ENCODE measurements at regions not wholly inside any gene's neighbourhood (a gene's known extent, or its start where the extent isn't known, plus 50 kb on each side); places are given as distances from the start of the nearest gene placed in this dataset.

DNA sequence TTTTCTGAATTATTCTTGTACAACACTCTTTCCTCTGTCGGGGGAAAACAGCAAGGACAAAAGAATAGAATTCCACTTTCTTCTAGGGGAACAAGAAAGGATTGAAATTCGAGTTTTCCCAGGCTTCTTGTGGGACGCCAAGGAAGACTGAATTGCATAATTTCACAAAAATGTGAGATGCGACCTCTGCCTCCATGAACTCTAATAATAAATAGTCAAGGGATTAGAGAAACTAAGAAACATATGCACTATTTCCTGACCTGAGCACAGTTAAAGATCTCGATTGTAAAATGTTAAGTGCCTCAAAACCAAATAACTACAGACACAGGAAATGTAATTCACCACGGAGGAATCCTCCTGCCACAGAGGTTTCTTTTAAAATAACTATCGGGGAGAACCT, 117.3 kb upstream of the MARK1 start:
- DNase-seq (ENCODE audit: low spot score): no peak

DNA sequence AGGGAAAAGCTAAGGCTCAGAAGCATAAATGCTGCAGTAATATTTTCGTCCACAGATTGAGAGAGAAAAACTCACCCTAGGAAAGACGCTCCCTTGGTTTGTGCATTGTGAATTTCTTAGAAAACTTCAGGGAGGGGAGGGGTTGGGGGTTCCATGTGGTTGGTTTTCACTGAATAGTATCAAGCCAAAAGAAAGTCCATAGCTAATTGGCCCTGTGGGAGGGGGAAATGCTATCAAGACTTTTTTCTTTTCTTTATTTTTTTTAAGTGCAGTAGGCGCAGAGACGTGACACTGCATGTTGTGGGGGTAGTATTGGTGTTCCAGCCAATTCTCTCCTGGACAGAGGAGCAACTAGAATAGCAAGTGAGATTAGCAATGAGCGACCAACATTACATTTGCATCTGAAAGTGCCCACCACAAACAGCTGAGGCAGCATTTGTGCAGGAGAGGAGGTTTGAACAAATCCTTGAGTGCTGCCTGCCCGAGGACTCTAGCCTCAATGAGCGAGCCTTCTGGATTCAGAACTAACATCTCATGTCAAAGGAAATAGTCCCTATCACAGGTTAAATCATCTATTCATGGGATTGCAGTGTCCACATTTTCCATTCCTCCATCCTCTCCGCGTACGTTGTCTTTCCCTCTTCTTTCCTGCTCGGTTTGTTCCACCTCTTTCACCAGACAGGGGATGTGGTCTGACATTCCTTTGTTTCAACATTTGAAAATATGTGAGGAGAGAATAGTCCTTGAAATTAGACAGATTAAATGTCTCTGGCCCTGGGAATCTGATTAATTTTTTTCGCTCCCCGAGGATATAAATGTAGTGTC, 118.0 kb upstream of the MARK1 start:
- DNase-seq (ENCODE audit: low spot score): peak; percentile 52

DNA sequence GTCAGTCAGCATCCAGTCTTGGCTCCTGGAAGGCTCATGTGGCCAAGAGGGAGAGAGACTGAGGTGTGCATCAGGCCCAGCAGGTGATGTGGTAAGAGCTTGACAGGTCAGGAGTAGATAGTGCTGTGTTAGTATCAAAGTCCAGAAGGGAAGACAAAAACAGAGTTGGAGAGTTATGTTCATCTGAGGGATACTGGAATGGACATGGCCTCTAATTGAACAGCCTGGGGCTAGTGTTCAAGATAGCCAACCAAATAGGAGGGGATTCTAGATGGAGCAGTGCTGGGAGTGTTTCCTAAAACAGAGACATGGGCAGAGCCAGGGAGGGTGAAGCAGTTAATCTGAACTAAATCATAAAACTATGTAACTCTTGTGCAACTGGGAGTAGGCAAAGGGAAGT, 120.7 kb upstream of the MARK1 start:
- no peak for DNase-seq (ENCODE audit: low spot score)

DNA sequence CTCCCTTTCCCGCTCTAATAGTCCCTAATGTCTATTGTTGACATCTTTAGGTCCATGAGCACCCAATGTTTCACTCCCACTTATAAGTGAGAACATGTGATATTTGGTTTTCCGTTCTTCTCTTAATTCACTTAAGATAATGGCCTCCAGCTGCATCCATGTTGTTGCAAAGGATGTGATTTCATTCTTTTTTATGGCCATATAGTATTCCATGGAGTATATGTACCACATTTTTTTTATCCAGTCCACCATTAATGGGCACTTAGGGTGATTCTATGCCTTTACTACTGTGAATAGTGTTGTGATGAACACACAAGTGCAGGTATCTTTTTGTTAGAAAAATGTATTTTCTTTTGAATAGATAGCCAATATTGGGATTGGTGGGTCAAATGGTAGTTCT, 126.0 kb upstream of the RAB3GAP2 start:
- no peak for DNase-seq (ENCODE audit: low spot score)

DNA sequence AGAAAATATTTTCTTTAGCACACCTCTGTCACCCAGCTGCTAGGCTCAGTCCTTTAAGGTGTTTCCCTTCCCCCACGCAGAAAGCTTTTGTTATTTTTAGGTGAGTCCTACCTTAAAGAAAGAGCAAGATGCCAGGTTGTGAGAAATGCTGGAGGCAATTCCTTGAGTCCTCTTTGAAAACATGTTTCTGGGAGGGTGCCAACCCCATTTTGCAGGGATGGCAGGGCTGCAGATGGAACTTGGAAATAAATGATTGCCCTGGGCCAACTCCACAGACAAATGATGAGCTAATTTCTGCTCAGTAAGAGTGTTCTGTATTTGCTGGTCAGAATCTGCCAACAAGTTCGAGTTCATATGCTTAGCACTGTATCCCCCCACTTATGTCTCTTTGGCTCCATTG, 119.2 kb upstream of the RAB3GAP2 start:
- DNase-seq (ENCODE audit: low spot score): no peak

DNA sequence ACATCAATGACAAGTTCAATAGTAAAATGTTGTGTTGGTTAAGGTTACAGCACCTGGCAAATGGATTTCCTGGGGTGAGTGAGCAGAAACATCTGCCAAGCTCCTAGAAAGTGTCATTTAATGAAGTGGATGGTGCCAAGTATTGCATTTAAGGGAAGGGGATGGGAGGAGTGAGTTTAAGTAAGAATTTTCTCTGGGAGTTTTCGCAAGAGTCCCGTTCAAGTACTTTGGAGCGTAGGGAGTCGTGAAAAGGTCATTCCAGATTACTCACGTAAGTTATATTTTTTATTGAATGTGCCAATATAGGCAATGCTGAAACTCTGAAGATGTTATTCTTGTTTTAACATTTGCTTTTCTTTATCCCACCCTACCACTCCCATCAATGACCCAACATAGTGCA, 117.4 kb upstream of the RAB3GAP2 start:
- no peak for DNase-seq (ENCODE audit: low spot score)

DNA sequence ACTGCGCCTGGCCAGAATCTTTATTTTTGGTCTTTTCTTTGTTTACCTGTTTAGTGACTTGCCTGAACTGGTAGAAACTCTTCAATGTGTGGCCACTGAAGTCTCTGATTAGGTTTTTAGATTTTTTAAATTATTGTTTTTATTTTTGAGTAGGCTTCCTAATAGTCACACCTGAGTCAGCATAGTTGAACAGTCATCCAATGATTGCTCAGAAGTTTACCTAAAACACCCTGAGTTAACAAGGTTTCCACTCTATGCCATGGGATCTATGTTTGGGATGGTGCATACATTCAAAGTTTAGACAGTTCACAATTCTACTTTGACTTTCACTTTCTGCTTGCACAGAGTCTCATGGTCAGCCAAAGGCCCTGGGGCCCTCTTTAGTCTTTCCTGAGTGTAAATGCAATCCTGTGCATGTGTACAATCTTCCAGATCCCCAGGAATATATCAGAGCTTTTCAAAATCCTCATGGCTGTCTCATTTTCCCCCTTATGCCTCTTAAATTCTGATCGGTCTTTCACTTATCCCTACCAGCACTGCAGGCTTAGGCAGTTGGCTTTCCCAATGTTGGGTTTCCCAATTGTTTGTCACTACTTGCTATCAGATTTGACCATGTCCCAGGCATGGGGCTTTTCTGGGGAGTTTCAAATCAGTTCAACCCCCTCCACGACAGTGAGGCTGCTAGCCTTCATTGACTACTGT, 114.4 kb upstream of the RAB3GAP2 start:
- no peak for DNase-seq (ENCODE audit: low spot score)

DNA sequence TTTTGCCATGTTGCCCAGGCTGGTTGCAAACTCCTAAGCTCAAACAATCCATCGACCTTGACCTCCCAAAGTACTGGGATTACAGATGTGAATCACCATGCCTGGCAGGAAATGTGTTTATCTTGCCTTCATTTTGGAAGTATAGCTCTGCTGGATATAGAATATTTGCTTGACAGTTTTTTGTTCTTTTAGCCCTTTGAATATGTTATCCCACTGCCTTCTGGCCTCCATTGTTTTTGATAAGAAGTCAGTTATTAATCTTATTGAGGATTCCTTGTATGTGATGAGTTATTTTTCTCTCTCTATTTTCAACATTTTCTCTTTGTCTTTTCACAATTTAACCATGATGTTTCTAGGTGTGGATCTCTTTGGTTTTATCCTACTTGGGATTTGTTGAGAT, 112.9 kb upstream of the RAB3GAP2 start:
- DNase-seq (ENCODE audit: low spot score): no peak

DNA sequence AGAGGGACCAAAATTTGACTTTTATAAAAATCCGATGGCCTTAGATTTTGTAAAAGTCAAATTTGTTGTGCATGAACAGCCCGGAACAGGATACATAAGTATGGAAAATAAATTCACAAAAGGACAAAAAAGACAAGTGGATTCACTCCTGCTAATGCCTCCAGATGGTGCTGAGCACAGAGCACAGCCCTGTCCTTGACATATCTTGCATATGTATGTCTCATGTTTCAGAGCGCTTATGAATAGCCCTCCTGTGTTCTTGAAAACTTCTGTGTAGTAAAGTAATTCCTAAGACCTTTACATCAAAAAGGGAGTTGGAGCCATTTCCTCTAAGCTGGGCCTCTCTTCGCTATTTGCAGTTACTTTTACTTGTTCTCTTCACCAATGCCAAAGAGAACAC, 110.7 kb upstream of the RAB3GAP2 start:
- no peak for DNase-seq (ENCODE audit: low spot score)

DNA sequence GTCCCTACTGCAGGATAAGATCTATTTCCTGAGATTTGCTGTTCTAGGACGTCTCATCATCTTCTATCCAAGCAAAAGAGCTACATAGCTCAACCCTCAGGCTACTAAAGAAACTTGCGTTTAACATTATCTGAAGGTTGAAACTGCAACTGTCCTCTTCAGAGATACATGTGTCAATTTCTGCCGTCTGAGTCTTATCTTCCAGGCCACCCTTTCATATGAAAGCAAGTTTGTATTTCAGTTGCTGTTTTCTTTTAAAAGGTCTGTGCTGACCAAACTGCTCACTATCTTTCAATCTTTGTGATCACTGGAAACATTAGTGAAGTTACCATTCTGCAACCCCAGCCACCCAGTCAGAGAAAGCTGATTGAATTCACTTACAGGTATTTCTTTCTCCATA, 108.6 kb upstream of the RAB3GAP2 start:
- no peak for DNase-seq (ENCODE audit: low spot score)

DNA sequence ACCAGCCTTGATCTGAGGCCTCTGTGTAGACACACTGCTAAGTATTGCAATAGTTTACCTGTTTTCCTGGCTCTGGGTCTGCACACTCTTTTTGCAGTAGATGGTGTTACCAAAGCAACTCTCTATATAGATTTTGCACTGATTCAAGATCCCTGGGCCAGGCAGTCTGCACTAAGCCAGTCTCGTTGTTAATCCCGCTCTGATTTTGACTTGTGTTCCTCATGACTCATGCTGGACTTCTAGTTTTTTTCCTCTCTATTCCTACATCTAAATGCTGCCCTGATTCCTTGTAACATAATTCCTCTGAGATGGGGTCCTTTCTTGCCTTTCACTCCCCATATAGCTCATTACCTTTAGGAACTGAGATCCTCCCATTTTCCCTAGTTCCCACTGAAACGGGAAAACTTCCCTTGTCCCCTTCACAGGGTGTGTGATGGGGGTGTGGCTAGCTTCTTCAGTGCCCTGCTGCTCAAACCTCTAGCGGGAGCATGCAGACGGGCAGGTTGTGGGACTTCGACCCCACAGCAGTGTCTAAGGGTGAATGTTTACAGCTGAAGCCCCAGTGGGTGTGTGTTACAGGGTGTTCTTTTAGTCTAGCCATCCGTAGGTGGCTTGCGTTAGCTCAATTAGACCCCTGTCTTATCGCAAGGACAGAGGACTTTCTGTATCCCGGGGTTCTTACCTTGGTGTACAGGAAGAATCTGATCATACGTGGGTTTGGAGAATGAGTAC, 106.5 kb upstream of the RAB3GAP2 start:
- DNase-seq (ENCODE audit: low spot score): no peak

DNA sequence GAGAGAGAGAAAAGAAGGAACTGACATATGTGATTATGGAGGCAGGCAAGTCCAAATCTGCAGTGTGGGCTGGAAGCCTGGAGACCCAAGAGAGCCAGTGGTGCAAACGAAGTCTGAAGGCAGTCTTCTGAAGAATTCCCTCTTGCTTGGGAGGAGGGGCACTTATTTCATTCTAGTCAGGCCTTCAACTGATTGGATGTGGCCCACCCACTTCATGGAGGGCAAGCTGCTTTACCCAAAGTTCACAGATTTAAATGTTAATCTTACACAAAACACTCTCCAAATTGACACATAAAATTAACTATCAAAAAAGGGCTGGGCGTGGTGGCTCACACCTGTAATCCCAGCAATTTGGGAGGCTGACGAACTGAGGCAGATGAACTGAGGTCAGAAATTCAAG, 103.5 kb upstream of the RAB3GAP2 start:
- DNase-seq (ENCODE audit: low spot score): no peak

DNA sequence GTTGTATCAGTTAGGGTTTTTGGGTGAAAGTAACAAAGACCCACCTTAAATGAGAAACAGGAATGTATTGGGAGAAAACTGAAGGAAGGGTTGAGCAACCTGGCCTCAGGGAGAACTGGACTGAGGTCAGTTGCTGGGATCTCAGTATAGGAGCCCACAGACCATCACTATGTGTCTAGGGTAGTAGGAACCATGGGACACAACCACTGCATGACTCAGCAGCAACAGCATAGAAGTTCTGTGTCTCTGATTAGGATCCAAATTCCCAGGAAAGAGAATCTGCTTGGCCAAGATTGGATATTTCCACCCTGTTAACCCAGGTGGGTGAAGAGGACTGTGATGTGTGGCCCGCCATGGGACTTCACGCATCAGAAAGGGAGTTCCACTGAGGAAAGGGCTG, 102.2 kb upstream of the RAB3GAP2 start:
- DNase-seq (ENCODE audit: low spot score): no peak

DNA sequence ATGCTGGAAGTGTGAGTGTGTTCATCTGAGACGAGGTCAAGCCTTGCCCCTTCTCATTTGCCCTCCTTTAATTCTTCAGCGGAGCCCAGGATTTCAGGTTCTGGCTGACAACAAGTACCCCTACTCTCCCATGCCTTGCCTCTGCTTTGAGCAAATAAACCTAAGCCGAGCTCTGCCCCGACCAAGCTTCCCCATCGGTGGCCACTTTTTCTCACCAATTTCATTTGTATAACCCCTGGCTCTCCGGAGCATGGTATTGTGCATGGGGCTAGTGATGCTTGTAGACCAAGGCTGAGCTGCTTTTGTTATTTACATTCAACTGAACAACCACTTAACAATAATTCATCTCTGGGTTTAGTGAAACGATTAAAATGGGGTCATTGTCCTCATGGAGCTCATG, 100.2 kb upstream of the RAB3GAP2 start:
- no peak for DNase-seq (ENCODE audit: low spot score)

DNA sequence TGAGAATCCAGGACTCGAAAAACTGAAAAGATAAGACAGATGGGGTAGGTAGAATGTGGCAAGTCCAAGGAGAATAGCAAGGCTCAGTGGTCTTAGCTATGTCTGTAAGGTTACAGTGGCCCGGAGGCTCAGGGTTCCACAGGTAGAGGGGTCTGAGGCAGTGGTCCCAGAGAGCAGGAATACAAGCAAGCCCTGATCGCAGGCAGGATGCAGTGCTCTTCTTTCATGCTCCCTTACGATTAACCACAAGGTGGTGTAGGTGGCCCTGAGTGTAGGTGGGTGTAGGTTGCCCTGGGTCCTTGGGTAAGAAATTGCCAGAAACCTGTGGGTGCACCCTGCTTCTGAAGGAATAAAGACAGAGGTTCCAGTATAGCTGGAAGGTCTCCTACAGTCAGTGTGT, 99.1 kb upstream of the RAB3GAP2 start:
- DNase-seq (ENCODE audit: low spot score): no peak

DNA sequence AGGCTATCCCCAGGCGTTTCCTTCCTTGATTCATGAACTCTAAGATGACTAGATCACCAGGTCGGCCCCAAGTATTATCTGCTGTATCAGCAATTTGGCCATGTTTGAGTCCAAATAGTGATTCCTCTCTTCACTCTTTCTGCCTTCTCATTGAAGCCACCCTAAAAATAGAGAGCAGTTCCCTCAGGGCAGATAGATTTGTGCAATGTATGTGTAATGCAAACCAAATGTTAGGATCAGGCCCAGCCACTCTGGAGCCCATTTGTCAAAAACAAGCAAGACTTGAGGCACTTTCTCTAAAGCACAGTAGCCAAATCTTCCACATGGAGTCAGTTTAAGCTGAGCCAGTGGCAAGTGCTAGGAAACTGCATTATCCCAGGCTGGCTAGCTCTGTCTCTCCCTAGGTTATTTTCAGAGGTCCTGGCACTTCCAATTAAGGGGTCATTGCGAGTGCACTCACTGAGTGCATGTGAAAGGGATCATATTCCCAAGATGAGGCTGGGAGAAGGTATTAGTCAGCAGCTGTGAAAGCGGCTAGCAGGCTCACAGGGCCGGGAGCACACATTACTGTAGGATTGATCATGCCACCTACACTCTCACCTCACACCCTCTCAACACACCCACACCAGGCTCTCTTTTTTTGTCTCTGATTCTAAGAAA, 97.9 kb upstream of the RAB3GAP2 start:
- DNase-seq (ENCODE audit: low spot score): no peak

DNA sequence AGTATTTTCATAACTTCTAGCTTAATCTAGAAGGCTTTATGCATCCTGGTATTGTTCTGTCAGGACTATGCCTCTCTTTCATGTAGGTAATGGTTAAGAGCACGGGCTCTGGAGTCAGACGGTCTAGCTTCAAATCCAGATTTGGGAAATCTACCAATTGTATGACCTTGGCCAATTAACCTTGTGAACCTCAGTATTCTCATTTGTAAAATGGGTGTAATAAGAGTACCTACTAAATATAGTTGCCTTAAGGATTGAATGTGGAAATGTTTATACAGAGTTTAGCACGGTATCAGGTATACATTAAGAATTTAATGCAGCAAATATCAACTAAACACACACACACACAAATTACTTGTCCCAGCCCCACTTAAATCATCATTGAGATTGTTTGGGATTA, 97.3 kb upstream of the RAB3GAP2 start:
- DNase-seq (ENCODE audit: low spot score): no peak

DNA sequence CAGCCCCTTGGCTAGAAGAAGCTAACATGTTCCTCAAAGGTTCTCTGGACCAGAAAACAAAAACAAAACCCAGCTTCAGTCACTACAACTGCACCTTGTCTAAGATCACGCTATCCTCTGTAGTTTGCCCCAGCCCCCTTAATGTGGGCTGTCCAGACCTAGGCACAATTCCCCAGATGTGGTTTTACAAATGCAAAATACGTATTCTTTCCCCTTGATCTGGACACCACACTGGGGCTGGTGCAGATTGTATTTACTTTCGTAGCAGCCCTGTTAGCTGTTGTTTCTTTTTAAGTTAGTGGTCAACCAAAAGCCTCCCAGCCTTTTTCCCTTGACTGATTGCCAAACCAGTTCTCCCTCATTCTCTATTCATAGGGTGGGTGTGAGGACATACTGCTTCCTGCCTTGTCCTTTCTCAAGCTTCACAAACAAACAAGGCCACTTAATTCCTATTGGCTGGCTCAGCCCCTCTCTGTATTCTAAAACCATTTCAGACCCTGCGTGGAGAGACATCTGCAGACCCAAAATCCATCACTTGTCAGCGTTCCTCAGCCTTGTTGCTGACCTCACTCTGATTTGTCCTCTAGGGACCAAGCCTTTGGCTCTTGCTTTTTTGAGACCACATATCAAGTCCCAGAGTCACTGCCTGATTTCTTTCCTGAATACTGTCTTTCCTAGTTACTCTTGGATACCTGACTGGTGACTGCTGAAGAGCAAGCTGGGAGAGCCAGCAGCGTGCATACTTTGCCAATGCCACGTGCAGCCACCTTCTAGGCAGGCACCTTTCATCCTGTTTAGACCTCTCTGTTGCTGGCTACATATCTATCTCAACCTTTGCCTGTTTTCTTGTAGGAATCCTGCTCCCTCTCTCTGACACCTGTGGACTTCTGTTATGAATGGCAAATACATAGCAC, 96.4 kb upstream of the RAB3GAP2 start:
- no peak for DNase-seq (ENCODE audit: low spot score)

DNA sequence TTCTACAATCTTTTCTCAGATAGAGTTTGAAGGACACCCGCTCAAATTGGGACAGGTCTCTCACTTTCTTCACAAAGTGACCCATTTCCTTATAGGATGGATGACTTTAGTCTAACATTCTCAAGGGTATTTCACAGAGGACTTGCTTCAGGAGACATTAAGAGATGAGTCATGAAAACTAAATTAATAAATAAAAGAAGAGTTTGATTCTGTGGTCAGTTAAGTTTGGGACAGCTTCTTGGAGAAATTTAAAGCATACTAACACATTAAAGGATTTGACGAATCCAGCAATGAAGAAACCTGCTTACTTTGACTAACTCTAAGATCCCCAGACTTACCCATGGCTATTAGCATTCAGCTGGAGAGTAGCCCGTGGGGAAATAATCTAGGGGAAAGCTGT, 95.6 kb upstream of the RAB3GAP2 start:
- DNase-seq (ENCODE audit: low spot score): no peak

DNA sequence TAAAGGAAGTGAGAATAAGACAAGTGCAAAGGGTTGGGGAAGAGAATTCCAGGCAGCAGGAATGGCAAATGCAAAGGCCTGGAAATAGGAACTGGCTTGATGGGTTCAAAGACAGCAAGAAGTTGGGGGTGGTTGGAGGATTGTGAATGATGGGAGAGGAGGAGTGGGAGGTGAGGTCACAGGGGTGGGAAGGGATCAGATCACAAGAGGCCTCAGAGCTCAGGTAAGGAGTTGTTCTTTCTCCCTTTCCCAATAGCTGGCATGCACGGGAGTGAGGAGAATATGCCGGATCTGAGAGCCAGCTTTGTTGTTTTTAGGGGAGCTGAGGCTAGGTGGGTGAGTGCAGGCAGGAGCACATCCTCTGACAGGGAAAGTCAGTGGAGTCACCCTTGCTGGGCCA, 94.0 kb upstream of the RAB3GAP2 start:
- no peak for DNase-seq (ENCODE audit: low spot score)

DNA sequence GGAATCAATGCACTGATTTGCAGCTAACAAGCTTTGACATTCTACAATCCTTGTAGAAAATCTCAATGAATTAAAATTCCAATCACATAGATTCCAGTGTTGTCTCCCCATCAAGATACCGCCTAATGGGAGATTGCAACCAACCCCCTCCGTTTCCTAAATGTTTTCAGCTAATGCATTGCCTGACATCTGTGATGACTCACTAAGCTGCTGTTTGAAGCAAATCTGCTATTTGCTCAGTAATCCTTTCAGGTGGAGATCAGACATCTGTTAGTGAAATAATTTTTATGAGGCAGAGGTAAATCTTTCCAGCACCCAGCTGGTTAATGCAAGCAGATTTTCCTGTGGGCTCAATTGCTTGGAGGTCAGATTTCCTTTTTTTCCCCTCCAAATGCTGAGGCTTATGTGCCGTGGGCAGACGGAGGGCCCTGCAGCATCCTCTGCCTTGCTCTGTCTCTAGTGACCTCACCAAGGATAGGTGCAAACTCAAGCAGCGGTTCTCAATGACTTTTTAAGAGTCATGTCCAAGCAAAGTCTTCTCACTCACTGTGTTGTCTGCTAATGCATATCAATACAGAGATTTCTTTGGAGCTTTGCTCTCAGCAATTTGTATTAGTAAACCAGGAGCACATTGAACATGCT, 91.1 kb upstream of the RAB3GAP2 start:
- DNase-seq (ENCODE audit: low spot score): no peak
